GM23338 (cell line): ENCODE measurements at regions not wholly inside any gene's neighbourhood (a gene's known extent, or its start where the extent isn't known, plus 50 kb on each side); places are given as distances from the start of the nearest gene placed in this dataset.

Experiments
- ATAC-seq: fragments of 200-7000 bp; cut with Tn5 transposase; 3 replicates; pipeline ENCODE4 v1.9.1; 2020
- DNase-seq: peaks from one replicate; pipeline ENCODE4 v3.0.0-alpha.2; 2015; ENCODE audit warnings: low spot score
- H2AFZ ChIP-seq: fragments of 200-600 bp; sonication (generic); 2 replicates; pipeline ENCODE4 v1.8.0; 2016; ENCODE audit warnings: antibody characterized with exemption, mild to moderate bottlenecking, moderate library complexity
- H3F3A ChIP-seq: fragments of 200-600 bp; sonication (generic); replicated peaks from 2 replicates; pipeline ENCODE4 v1.8.0; 2017; ENCODE audit warnings: antibody characterized with exemption, mixed run types, low read depth
- H3K27ac ChIP-seq: fragments of 200-600 bp; sonication (generic); 2 replicates; pipeline ENCODE4 v1.6.1; 2016; ENCODE audit warnings: low read depth
- H3K27me3 ChIP-seq: fragments of 200-600 bp; sonication (generic); 2 replicates; pipeline ENCODE4 v1.8.0; 2016; ENCODE audit warnings: mild to moderate bottlenecking, mixed run types, moderate library complexity; ENCODE audit not compliant: insufficient read depth
- H3K36me3 ChIP-seq: fragments of 200-600 bp; sonication (generic); 2 replicates; pipeline ENCODE4 v1.8.0; 2016; ENCODE audit warnings: mild to moderate bottlenecking; ENCODE audit not compliant: insufficient read depth
- H3K4me1 ChIP-seq: fragments of 200-600 bp; sonication (generic); 2 replicates; pipeline ENCODE4 v1.8.0; 2016; ENCODE audit warnings: mild to moderate bottlenecking, moderate library complexity; ENCODE audit not compliant: insufficient read depth
- H3K4me2 ChIP-seq: fragments of 200-600 bp; sonication (generic); 2 replicates; pipeline ENCODE4 v1.7.1; 2017; ENCODE audit warnings: mixed run types
- H3K4me3 ChIP-seq: fragments of 200-600 bp; sonication (generic); 2 replicates; pipeline ENCODE4 v1.6.1; 2016; ENCODE audit warnings: mixed run types
- H3K79me2 ChIP-seq: fragments of 200-600 bp; sonication (generic); replicated peaks from 2 replicates; pipeline ENCODE4 v1.8.0; 2017; ENCODE audit warnings: mild to moderate bottlenecking; ENCODE audit not compliant: insufficient read depth
- H3K9me2 ChIP-seq: fragments of 200-600 bp; sonication (generic); 2 replicates; pipeline ENCODE4 v1.8.0; 2017; ENCODE audit not compliant: insufficient read depth
- H4K20me1 ChIP-seq: fragments of 200-600 bp; sonication (generic); replicated peaks from 2 replicates; pipeline ENCODE4 v1.8.0; 2017; ENCODE audit warnings: mild to moderate bottlenecking; ENCODE audit not compliant: insufficient read depth
- H3K27ac Mint-ChIP-seq: 2 replicates; pipeline ENCODE4 v1.8.0; 2020; ENCODE audit warnings: inconsistent platforms, mild to moderate bottlenecking, moderate library complexity, mixed read lengths
- H3K27me3 Mint-ChIP-seq: 3 replicates; pipeline ENCODE4 v1.8.0; 2022; ENCODE audit warnings: low read depth, mild to moderate bottlenecking, moderate library complexity, mixed read lengths, inconsistent platforms; ENCODE audit not compliant: insufficient read depth, poor library complexity
- H3K36me3 Mint-ChIP-seq: 3 replicates; pipeline ENCODE4 v1.8.0; 2021; ENCODE audit warnings: low read depth, mild to moderate bottlenecking, inconsistent platforms, moderate library complexity, mixed read lengths
- H3K4me1 Mint-ChIP-seq: 3 replicates; pipeline ENCODE4 v1.8.0; 2020; ENCODE audit warnings: mild to moderate bottlenecking, inconsistent platforms, mixed read lengths
- H3K4me3 Mint-ChIP-seq: 3 replicates; pipeline ENCODE4 v1.8.0; 2021; ENCODE audit warnings: moderate library complexity, mild to moderate bottlenecking, inconsistent platforms, mixed read lengths
- H3K9me3 Mint-ChIP-seq: 3 replicates; pipeline ENCODE4 v1.8.0; 2020; ENCODE audit warnings: moderate library complexity, mild to moderate bottlenecking, inconsistent platforms, mixed read lengths
- CREB1 ChIP-seq: fragments of 250-450 bp; sonication (Bioruptor Pico); IDR thresholded peaks from 2 replicates; pipeline ENCODE4 v1.5.0; 2020; ENCODE audit warnings: low read depth, mild to moderate bottlenecking, moderate library complexity
- CTCF ChIP-seq, 2 experiments: fragments of 200-600 bp in 1 of 2; sonication (generic) in 1 of 2; conservative IDR thresholded peaks; 2 replicates each; pipeline versions ENCODE4 v1.5.1 to v1.6.1; 2016 to 2017; ENCODE audit warnings: antibody characterized with exemption in 2 of 2, low read depth in 2 of 2, mild to moderate bottlenecking in 2 of 2, moderate library complexity in 1 of 2
- ETS1 ChIP-seq: IDR thresholded peaks from 2 replicates; pipeline ENCODE4 v1.6.1; 2016; ENCODE audit warnings: antibody characterized with exemption
- EZH2 ChIP-seq: fragments of 200-600 bp; sonication (generic); IDR thresholded peaks from one replicate; pipeline ENCODE4 v1.8.0; 2017; ENCODE audit warnings: antibody characterized with exemption, mild to moderate bottlenecking, low read depth; ENCODE audit not compliant: unreplicated experiment
- EZH2phosphoT487 ChIP-seq: fragments of 200-600 bp; sonication (generic); IDR thresholded peaks from one replicate; pipeline ENCODE4 v1.8.1; 2018; ENCODE audit warnings: antibody characterized with exemption; ENCODE audit not compliant: unreplicated experiment
- JUNB ChIP-seq: IDR thresholded peaks from one replicate; pipeline ENCODE4 v1.6.1; 2016; ENCODE audit warnings: antibody characterized with exemption; ENCODE audit not compliant: unreplicated experiment
- NANOG ChIP-seq: IDR thresholded peaks from 2 replicates; pipeline ENCODE4 v1.6.1; 2016; ENCODE audit warnings: antibody characterized with exemption, borderline replicate concordance
- POLR2AphosphoS5 ChIP-seq: IDR thresholded peaks from 2 replicates; pipeline ENCODE4 v1.6.1; 2016; ENCODE audit warnings: antibody characterized with exemption, low read depth
- REST ChIP-seq: IDR thresholded peaks from one replicate; pipeline ENCODE4 v1.6.1; 2018; ENCODE audit warnings: antibody characterized with exemption; ENCODE audit not compliant: unreplicated experiment
- ZNF462 ChIP-seq: fragments of 250-450 bp; sonication (Bioruptor Pico); IDR thresholded peaks from 2 replicates; pipeline ENCODE4 v1.5.0; 2020; ENCODE audit warnings: mild to moderate bottlenecking, moderate library complexity

- TF ChIP-seq CREB1 (CRISPR knock-in tag), result no peak
- TF ChIP-seq EZH2phosphoT487, result no peak
- TF ChIP-seq POLR2AphosphoS5, result no peak
- no peak for TF ChIP-seq EZH2
- TF ChIP-seq CTCF (conservative IDR thresholded peaks at IDR 0.05; ENCODE audit: low read depth in 2 of 2), result no peak
- TF ChIP-seq NANOG, result no peak
- no peak for TF ChIP-seq ETS1
- no peak for TF ChIP-seq REST
- no peak for TF ChIP-seq JUNB
Measured at GRCh38 chr16:65958086-65958485, 408.4 kb upstream of the CDH5 start (continued).

GRCh38 chr16:65956100-65956499, 410.4 kb upstream of the CDH5 start:
- no peak overlapping the region for H3K4me3 ChIP-seq
- peaks cover 5% of the 10 kb centered on the region; the same call in 2 of the 3 replicates for H3K4me1 Mint-ChIP-seq
- ATAC-seq, result no peak
- H3K27me3 ChIP-seq, result no peaks in the 10 kb centered on the region
- no peak overlapping the region for H3K27ac ChIP-seq
- no peak for DNase-seq
- H3K4me2 ChIP-seq, result no peak overlapping the region
- no peak overlapping the region for H2AFZ ChIP-seq
- no peaks in the 10 kb centered on the region for H3K36me3 ChIP-seq
- H3K79me2 ChIP-seq, result no peaks in the 10 kb centered on the region
- H3K9me3 Mint-ChIP-seq, result no peaks in the 10 kb centered on the region
- H3K36me3 Mint-ChIP-seq, result no peaks in the 10 kb centered on the region
- no peak overlapping the region for H3K4me3 Mint-ChIP-seq
- no peak overlapping the region for H3K27ac Mint-ChIP-seq
- no peaks in the 10 kb centered on the region for H3K4me1 ChIP-seq
- H4K20me1 ChIP-seq, result no peaks in the 10 kb centered on the region
- 0 out of 2 replicates have a peak, but pooled peaks cover 7% of the 10 kb centered on the region for H3K9me2 ChIP-seq
- peaks cover 6% of the 10 kb centered on the region for H3K27me3 Mint-ChIP-seq
- no peaks in the 10 kb centered on the region for H3F3A ChIP-seq
- TF ChIP-seq ZNF462 (CRISPR knock-in tag) (no peak), EZH2 (no peak), CREB1 (CRISPR knock-in tag) (no peak), CTCF (conservative IDR thresholded peaks at IDR 0.05; ENCODE audit: low read depth in 2 of 2) (no peak)
